OCI-LY1 (cell line): ENCODE measurements at regions not wholly inside any gene's neighbourhood (a gene's known extent, or its start where the extent isn't known, plus 50 kb on each side); places are given as distances from the start of the nearest gene placed in this dataset.

Experiments
- H2AFZ ChIP-seq: fragments of 200-600 bp; sonication (generic), shearing (Covaris generic); 2 replicates; pipeline ENCODE4 v1.6.0; 2014; ENCODE audit warnings: antibody characterized with exemption, mild to moderate bottlenecking, low read length
- H3F3A ChIP-seq: fragments of 200-600 bp; sonication (generic), shearing (Covaris generic); 2 replicates; pipeline ENCODE4 v1.6.0; 2014; ENCODE audit warnings: mild to moderate bottlenecking, antibody characterized with exemption, low read length, moderate library complexity; ENCODE audit not compliant: insufficient read depth
- H3K27ac ChIP-seq: fragments of 200-600 bp; sonication (generic); 2 replicates; pipeline ENCODE4 v1.5.1; 2014; ENCODE audit warnings: low read length, mixed run types, mild to moderate bottlenecking, low read depth; ENCODE audit not compliant: poor library complexity, severe bottlenecking
- H3K27me3 ChIP-seq: fragments of 200-600 bp; sonication (generic); 2 replicates; pipeline ENCODE4 v1.6.0; 2014; ENCODE audit warnings: antibody characterized with exemption, mild to moderate bottlenecking, low read length, moderate library complexity; ENCODE audit not compliant: insufficient read depth
- H3K36me3 ChIP-seq: fragments of 200-600 bp; sonication (generic); 2 replicates; pipeline ENCODE4 v1.6.1; 2014; ENCODE audit warnings: mild to moderate bottlenecking, antibody characterized with exemption, low read length, moderate library complexity, mixed read lengths; ENCODE audit not compliant: insufficient read depth
- H3K4me1 ChIP-seq: fragments of 200-600 bp; sonication (generic); 2 replicates; pipeline ENCODE4 v1.5.1; 2014; ENCODE audit warnings: mild to moderate bottlenecking, low read length, moderate library complexity; ENCODE audit not compliant: insufficient read depth, severe bottlenecking
- H3K4me2 ChIP-seq: fragments of 200-600 bp; sonication (generic), shearing (Covaris generic); 2 replicates; pipeline ENCODE4 v1.6.1; 2014; ENCODE audit warnings: low read length
- H3K4me3 ChIP-seq: fragments of 200-600 bp; sonication (generic); 2 replicates; pipeline ENCODE4 v1.5.1; 2014; ENCODE audit warnings: low read length, low read depth, mild to moderate bottlenecking, mixed read lengths; ENCODE audit not compliant: poor library complexity, severe bottlenecking
- H3K79me2 ChIP-seq: fragments of 200-600 bp; shearing (Covaris generic); 2 replicates; pipeline ENCODE4 v1.6.1; 2016; ENCODE audit warnings: mixed run types, low read length, mixed read lengths; ENCODE audit not compliant: insufficient read depth
- H3K9ac ChIP-seq: fragments of 200-600 bp; sonication (generic), shearing (Covaris generic); 2 replicates; pipeline ENCODE4 v1.6.1; 2014; ENCODE audit warnings: mild to moderate bottlenecking, low read length, mixed read lengths
- H3K9me2 ChIP-seq: fragments of 200-600 bp; sonication (generic), shearing (Covaris generic); 2 replicates; pipeline ENCODE4 v1.6.1; 2014; ENCODE audit warnings: low read depth, mild to moderate bottlenecking, low read length, mixed read lengths
- H3K9me3 ChIP-seq: fragments of 200-600 bp; shearing (Covaris generic); 2 replicates; pipeline ENCODE4 v1.6.1; 2014; ENCODE audit warnings: low read length, mixed read lengths
- H4K20me1 ChIP-seq: fragments of 200-600 bp; sonication (generic), shearing (Covaris generic); 2 replicates; pipeline ENCODE4 v1.6.0; 2016; ENCODE audit warnings: mild to moderate bottlenecking, low read length; ENCODE audit not compliant: insufficient read depth
- EZH2 ChIP-seq: fragments of 200-600 bp; sonication (generic), shearing (Covaris generic); IDR thresholded peaks from 2 replicates; pipeline ENCODE4 v1.8.0; 2017; ENCODE audit warnings: borderline replicate concordance, mixed run types, mild to moderate bottlenecking, antibody characterized with exemption, low read length, moderate library complexity, mixed read lengths
- TF ChIP-seq, protein P1 (sequence below): fragments of 200-600 bp; sonication (generic), shearing (Covaris generic); IDR thresholded peaks from 2 replicates; pipeline ENCODE4 v1.5.1; 2017; ENCODE audit warnings: mild to moderate bottlenecking, antibody characterized with exemption, low read length, moderate library complexity, mixed read lengths

DNA sequence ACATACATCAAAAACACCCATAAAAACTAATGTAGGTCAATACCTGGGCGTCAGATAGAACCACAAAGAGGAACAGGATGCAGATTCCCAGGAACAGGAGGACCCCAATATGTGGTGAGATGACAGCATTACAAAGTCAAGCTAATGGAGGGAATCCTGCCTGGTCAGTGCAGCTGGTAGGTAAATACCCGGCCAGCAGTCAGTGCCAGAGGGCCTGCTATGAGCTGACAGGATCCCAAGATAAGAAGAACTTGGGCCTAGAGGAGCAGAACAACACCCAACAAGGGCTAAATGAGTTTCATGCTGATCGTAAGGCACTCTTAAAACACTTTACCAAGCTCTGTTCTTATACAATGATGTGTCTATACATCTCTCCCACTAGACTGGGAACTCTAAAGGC lies 61.2 kb upstream of the KCNMB2 start:
- no peak overlapping the region for H3K27ac ChIP-seq
- H3K4me1 ChIP-seq, result no peaks in the 10 kb centered on the region
- no peaks in the 10 kb centered on the region for H3K9me2 ChIP-seq
- TF ChIP-seq, protein P1, sequence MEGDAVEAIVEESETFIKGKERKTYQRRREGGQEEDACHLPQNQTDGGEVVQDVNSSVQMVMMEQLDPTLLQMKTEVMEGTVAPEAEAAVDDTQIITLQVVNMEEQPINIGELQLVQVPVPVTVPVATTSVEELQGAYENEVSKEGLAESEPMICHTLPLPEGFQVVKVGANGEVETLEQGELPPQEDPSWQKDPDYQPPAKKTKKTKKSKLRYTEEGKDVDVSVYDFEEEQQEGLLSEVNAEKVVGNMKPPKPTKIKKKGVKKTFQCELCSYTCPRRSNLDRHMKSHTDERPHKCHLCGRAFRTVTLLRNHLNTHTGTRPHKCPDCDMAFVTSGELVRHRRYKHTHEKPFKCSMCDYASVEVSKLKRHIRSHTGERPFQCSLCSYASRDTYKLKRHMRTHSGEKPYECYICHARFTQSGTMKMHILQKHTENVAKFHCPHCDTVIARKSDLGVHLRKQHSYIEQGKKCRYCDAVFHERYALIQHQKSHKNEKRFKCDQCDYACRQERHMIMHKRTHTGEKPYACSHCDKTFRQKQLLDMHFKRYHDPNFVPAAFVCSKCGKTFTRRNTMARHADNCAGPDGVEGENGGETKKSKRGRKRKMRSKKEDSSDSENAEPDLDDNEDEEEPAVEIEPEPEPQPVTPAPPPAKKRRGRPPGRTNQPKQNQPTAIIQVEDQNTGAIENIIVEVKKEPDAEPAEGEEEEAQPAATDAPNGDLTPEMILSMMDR, result no peak
- TF ChIP-seq EZH2, result no peak
- no peaks in the 10 kb centered on the region for H3K9me3 ChIP-seq
- H3K27me3 ChIP-seq, result no peaks in the 10 kb centered on the region
- H3K9ac ChIP-seq, result no peak overlapping the region
- H2AFZ ChIP-seq, result no peak overlapping the region
- no peaks in the 10 kb centered on the region for H4K20me1 ChIP-seq
- no peaks in the 10 kb centered on the region for H3K79me2 ChIP-seq
- no peak overlapping the region for H3K4me3 ChIP-seq
- H3K4me2 ChIP-seq, result no peak overlapping the region
- H3F3A ChIP-seq, result no peaks in the 10 kb centered on the region
- H3K36me3 ChIP-seq, result no peaks in the 10 kb centered on the region

DNA sequence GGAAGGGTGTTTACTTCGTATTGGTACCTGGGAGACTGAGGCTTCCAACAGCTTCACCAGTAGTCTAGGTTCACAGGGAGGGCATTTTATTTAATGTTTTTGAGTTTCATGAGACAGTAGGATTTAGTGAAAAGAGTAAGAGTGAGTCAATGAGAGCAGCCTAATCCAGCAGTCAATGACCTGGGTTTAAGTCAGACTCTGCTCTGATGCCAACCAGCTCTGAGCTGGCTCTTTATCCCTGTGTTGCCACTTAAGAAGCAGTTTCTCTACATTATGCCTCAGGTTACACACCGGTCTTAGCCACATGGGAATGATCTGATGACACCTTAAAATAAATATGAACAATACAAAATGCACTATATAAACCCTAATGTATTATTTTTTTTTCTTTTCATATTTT lies 59.4 kb upstream of the KCNMB2 start:
- H3K27ac ChIP-seq, result no peak overlapping the region
- TF ChIP-seq, protein P1, result no peak
- TF ChIP-seq EZH2, result no peak
- no peak overlapping the region for H3K4me2 ChIP-seq
- no peaks in the 10 kb centered on the region for H3K9me3 ChIP-seq
- no peaks in the 10 kb centered on the region for H3K36me3 ChIP-seq
- H3K4me1 ChIP-seq, result no peaks in the 10 kb centered on the region
- H3K9ac ChIP-seq, result no peak overlapping the region
- no peaks in the 10 kb centered on the region for H3K27me3 ChIP-seq
- no peaks in the 10 kb centered on the region for H3K9me2 ChIP-seq
- no peak overlapping the region for H3K4me3 ChIP-seq
- H3F3A ChIP-seq, result no peaks in the 10 kb centered on the region
- H4K20me1 ChIP-seq, result no peaks in the 10 kb centered on the region
- no peaks in the 10 kb centered on the region for H3K79me2 ChIP-seq
- H2AFZ ChIP-seq, result no peak overlapping the region

DNA sequence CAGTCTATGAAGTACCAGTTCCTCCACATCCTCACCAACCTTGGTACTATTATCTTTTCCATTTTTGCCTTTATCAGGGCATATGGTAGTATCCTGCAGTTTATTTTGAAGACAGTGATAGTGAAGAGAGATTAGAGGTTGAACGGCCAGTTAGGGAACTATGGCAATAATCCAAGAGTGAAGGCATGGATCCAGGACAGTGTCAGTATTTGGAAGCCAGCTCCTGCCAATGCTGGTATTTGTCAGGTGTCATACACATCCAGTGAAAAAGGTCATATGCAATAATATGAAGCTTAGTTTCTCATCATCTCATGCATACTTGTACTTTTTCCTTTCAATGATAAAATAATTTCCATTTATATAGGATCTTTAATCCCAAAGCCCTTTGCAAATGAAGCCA lies 56.8 kb upstream of the KCNMB2 start:
- no peaks in the 10 kb centered on the region for H3K4me1 ChIP-seq
- H3K4me3 ChIP-seq, result no peak overlapping the region
- no peaks in the 10 kb centered on the region for H3K79me2 ChIP-seq
- H3F3A ChIP-seq, result no peaks in the 10 kb centered on the region
- H3K27ac ChIP-seq, result no peak overlapping the region
- H3K27me3 ChIP-seq, result no peaks in the 10 kb centered on the region
- no peak for TF ChIP-seq EZH2
- TF ChIP-seq, protein P1, result no peak
- H4K20me1 ChIP-seq, result no peaks in the 10 kb centered on the region
- H2AFZ ChIP-seq, result no peak overlapping the region
- H3K36me3 ChIP-seq, result no peaks in the 10 kb centered on the region
- H3K4me2 ChIP-seq, result no peak overlapping the region
- H3K9me2 ChIP-seq, result no peaks in the 10 kb centered on the region
- no peak overlapping the region for H3K9ac ChIP-seq
- no peaks in the 10 kb centered on the region for H3K9me3 ChIP-seq
